H9 (cell line): ENCODE measurements at regions not wholly inside any gene's neighbourhood (a gene's known extent, or its start where the extent isn't known, plus 50 kb on each side); places are given as distances from the start of the nearest gene placed in this dataset.
A peak's percentile ranks its signal among the peaks of the same experiment; 100 is the strongest.

Experiments
- DNase-seq: peaks from one replicate; pipeline ENCODE4 v3.0.0-alpha.2; 2017
- H2AFZ ChIP-seq: one replicate; pipeline ENCODE4 v1.6.1; 2013; ENCODE audit warnings: mild to moderate bottlenecking, low read length, control low read depth, moderate library complexity
- H2AK5ac ChIP-seq: 2 replicates; pipeline ENCODE4 v1.6.1; 2013; ENCODE audit warnings: low read length, control low read depth, mixed read lengths; ENCODE audit not compliant: insufficient read length
- H2BK120ac ChIP-seq: one replicate; pipeline ENCODE4 v1.6.1; 2013; ENCODE audit warnings: low read depth, mild to moderate bottlenecking, low read length, control low read depth, inconsistent platforms; ENCODE audit not compliant: poor library complexity, severe bottlenecking
- H2BK12ac ChIP-seq: 2 replicates; pipeline ENCODE4 v1.6.1; 2013; ENCODE audit warnings: low read length, control low read depth, mixed read lengths, low read depth; ENCODE audit not compliant: insufficient read length
- H2BK15ac ChIP-seq: 2 replicates; pipeline ENCODE4 v1.6.1; 2013; ENCODE audit warnings: low read depth, low read length, control low read depth
- H2BK20ac ChIP-seq: one replicate; pipeline ENCODE4 v1.6.1; 2013; ENCODE audit warnings: low read depth, mild to moderate bottlenecking, low read length, control low read depth, inconsistent platforms; ENCODE audit not compliant: poor library complexity, severe bottlenecking
- H2BK5ac ChIP-seq: 2 replicates; pipeline ENCODE4 v1.6.1; 2013; ENCODE audit warnings: low read length, control low read depth, mixed read lengths; ENCODE audit not compliant: insufficient read length
- H3K14ac ChIP-seq: 2 replicates; pipeline ENCODE4 v1.6.1; 2013; ENCODE audit warnings: low read length, control low read depth; ENCODE audit not compliant: insufficient read depth
- H3K18ac ChIP-seq: 2 replicates; pipeline ENCODE4 v1.6.1; 2013; ENCODE audit warnings: low read depth, mild to moderate bottlenecking, mixed read lengths, low read length, control low read depth; ENCODE audit not compliant: insufficient read length
- H3K23ac ChIP-seq: 2 replicates; pipeline ENCODE4 v1.6.1; 2013; ENCODE audit warnings: low read length, control low read depth, mixed read lengths, low read depth; ENCODE audit not compliant: insufficient read length
- H3K23me2 ChIP-seq: 2 replicates; pipeline ENCODE4 v1.6.1; 2013; ENCODE audit warnings: low read depth, mild to moderate bottlenecking, mixed read lengths, low read length, control low read depth; ENCODE audit not compliant: insufficient read length, poor library complexity, severe bottlenecking
- H3K27ac ChIP-seq: 2 replicates; pipeline ENCODE4 v1.5.1; 2013; ENCODE audit warnings: low read length, control low read depth, mixed read lengths, low read depth; ENCODE audit not compliant: insufficient read length
- H3K27me3 ChIP-seq: 2 replicates; pipeline ENCODE4 v1.6.1; 2013; ENCODE audit warnings: low read length, control low read depth, inconsistent platforms; ENCODE audit not compliant: insufficient read depth
- H3K4ac ChIP-seq: 2 replicates; pipeline ENCODE4 v1.6.1; 2013; ENCODE audit warnings: low read depth, mild to moderate bottlenecking, control low read depth, inconsistent platforms, low read length, moderate library complexity
- H3K4me1 ChIP-seq: 2 replicates; pipeline ENCODE4 v1.6.1; 2013; ENCODE audit warnings: low read length, control low read depth, inconsistent platforms; ENCODE audit not compliant: insufficient read depth
- H3K4me2 ChIP-seq: 2 replicates; pipeline ENCODE4 v1.6.1; 2013; ENCODE audit warnings: low read length, control low read depth, mixed read lengths; ENCODE audit not compliant: insufficient read length, insufficient read depth
- H3K56ac ChIP-seq: 2 replicates; pipeline ENCODE4 v1.6.1; 2013; ENCODE audit warnings: low read depth, mild to moderate bottlenecking, mixed read lengths, low read length, control low read depth; ENCODE audit not compliant: insufficient read length
- H3K79me1 ChIP-seq: 2 replicates; pipeline ENCODE4 v1.6.1; 2013; ENCODE audit warnings: low read depth, mild to moderate bottlenecking, moderate library complexity, low read length, control low read depth, inconsistent platforms; ENCODE audit not compliant: insufficient read depth, poor library complexity, severe bottlenecking
- H3K79me2 ChIP-seq: 2 replicates; pipeline ENCODE4 v1.6.1; 2013; ENCODE audit warnings: low read length, control low read depth, inconsistent platforms; ENCODE audit not compliant: insufficient read depth
- H3K9ac ChIP-seq: 2 replicates; pipeline ENCODE4 v1.6.1; 2013; ENCODE audit warnings: low read length, control low read depth, mixed read lengths; ENCODE audit not compliant: insufficient read length; ENCODE audit errors: extremely low read depth
- H3K9me3 ChIP-seq: one replicate; pipeline ENCODE4 v1.6.1; 2013; ENCODE audit warnings: low read depth, low read length, inconsistent platforms; ENCODE audit not compliant: control insufficient read depth
- H3T11ph ChIP-seq: one replicate; pipeline ENCODE4 v1.6.1; 2013; ENCODE audit warnings: mild to moderate bottlenecking, low read length, control low read depth, inconsistent platforms
- H4K20me1 ChIP-seq: one replicate; pipeline ENCODE4 v1.6.1; 2013; ENCODE audit not compliant: control insufficient read depth, insufficient read length, insufficient read depth
- H4K5ac ChIP-seq: 2 replicates; pipeline ENCODE4 v1.6.1; 2013; ENCODE audit warnings: low read depth, mild to moderate bottlenecking, mixed read lengths, low read length, control low read depth; ENCODE audit not compliant: insufficient read length
- H4K8ac ChIP-seq: replicated peaks from 2 replicates; pipeline ENCODE4 v1.6.1; 2013; ENCODE audit warnings: low read length, control low read depth, mixed read lengths, low read depth; ENCODE audit not compliant: insufficient read length
- H4K91ac ChIP-seq: 2 replicates; pipeline ENCODE4 v1.6.1; 2013; ENCODE audit warnings: low read depth, mild to moderate bottlenecking, moderate library complexity, mixed read lengths, low read length, control low read depth; ENCODE audit not compliant: insufficient read length
- H3K27ac Mint-ChIP-seq, 3 experiments: 2 replicates in 2 of 3; 3 replicates in 1 of 3; pipeline ENCODE4 v1.8.0; 2020 to 2021; ENCODE audit warnings: mixed read lengths in 3 of 3, mild to moderate bottlenecking in 1 of 3, moderate library complexity in 1 of 3
- H3K27me3 Mint-ChIP-seq: 2 replicates; pipeline ENCODE4 v1.8.0; 2021; ENCODE audit warnings: low read depth, mild to moderate bottlenecking, moderate library complexity, mixed read lengths
- H3K36me3 Mint-ChIP-seq, 3 experiments: 2 replicates in 2 of 3; 3 replicates in 1 of 3; pipeline ENCODE4 v1.8.0; 2020 to 2021; ENCODE audit warnings: low read depth in 3 of 3, mixed read lengths in 3 of 3; ENCODE audit not compliant: insufficient read depth in 1 of 3
- H3K4me1 Mint-ChIP-seq, 2 experiments: 2 replicates each; pipeline ENCODE4 v1.8.0; 2020; ENCODE audit warnings: mixed read lengths in 2 of 2
- H3K4me3 Mint-ChIP-seq, 2 experiments: 2 replicates in 1 of 2; 3 replicates in 1 of 2; pipeline ENCODE4 v1.8.0; 2020 to 2021; ENCODE audit warnings: mild to moderate bottlenecking in 2 of 2, mixed read lengths in 2 of 2, moderate library complexity in 1 of 2
- H3K9me3 Mint-ChIP-seq, 2 experiments: 2 replicates in 1 of 2; 3 replicates in 1 of 2; pipeline ENCODE4 v1.8.0; 2020; ENCODE audit warnings: mild to moderate bottlenecking in 2 of 2, mixed read lengths in 2 of 2, moderate library complexity in 1 of 2
- WGBS: extraction: QIAGEN DNeasy Blood & Tissue Kit; methylation state at CpG from one replicate; pipeline ENCODE4 v1.1.7; 2013; ENCODE audit warnings: missing lambda C conversion rate, low lambda C conversion rate, mixed read lengths; ENCODE audit not compliant: insufficient read length; ENCODE audit errors: extremely low coverage; 5-methylcytosine and 5-hydroxymethylcytosine counted together
- TF ChIP-seq, protein P1 (sequence below): fragments of 200-600 bp; sonication (generic); conservative IDR thresholded peaks from 3 replicates; pipeline ENCODE4 v1.8.0; 2021; ENCODE audit warnings: antibody characterized with exemption, mild to moderate bottlenecking

DNA sequence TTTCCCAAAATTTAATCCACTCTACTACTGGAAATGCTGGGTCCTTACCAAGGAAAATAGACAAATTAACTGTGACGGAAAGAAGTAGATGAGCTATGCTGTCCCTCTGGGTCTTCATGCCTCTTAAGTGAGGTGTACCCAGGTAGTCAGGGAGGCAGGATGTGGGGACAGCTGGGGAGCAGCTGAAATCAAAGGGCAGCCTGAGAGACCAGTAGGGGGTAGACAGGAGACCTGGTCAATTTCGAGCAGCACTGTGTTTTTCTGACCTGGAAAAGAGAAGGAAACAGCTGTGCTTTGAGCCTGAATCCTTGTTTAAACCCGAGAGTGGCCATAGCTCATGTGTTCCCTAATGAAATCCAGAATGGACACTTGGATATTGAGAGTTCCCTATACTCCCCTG is 587.3 kb downstream of the EFNB2 start:
- Histone ChIP-seq H4K5ac (no peak overlapping the region), H3K27ac (no peak overlapping the region), H3K9me3 (no peaks in the 10 kb centered on the region), H4K8ac (no peak overlapping the region), H2BK15ac (no peak overlapping the region), H3K9ac (no peak overlapping the region), H2AFZ (no peak overlapping the region), H2BK12ac (no peak overlapping the region), H3K4me1 (no peaks in the 10 kb centered on the region), H2BK20ac (no peak overlapping the region), H3K4ac (no peak overlapping the region), H2AK5ac (no peak overlapping the region), H3K79me2 (no peaks in the 10 kb centered on the region), H3K23me2 (no peaks in the 10 kb centered on the region), H3K27me3 (no peaks in the 10 kb centered on the region), H3T11ph (no peak overlapping the region), H3K18ac (no peak overlapping the region), H4K91ac (no peak overlapping the region), H3K4me2 (no peak overlapping the region), H3K56ac (no peak overlapping the region), H2BK120ac (no peak overlapping the region), H3K14ac (no peak overlapping the region), H3K23ac (no peak overlapping the region), H2BK5ac (no peak overlapping the region), H3K79me1 (no peaks in the 10 kb centered on the region), H4K20me1 (no peaks in the 10 kb centered on the region)
- TF ChIP-seq, protein P1, sequence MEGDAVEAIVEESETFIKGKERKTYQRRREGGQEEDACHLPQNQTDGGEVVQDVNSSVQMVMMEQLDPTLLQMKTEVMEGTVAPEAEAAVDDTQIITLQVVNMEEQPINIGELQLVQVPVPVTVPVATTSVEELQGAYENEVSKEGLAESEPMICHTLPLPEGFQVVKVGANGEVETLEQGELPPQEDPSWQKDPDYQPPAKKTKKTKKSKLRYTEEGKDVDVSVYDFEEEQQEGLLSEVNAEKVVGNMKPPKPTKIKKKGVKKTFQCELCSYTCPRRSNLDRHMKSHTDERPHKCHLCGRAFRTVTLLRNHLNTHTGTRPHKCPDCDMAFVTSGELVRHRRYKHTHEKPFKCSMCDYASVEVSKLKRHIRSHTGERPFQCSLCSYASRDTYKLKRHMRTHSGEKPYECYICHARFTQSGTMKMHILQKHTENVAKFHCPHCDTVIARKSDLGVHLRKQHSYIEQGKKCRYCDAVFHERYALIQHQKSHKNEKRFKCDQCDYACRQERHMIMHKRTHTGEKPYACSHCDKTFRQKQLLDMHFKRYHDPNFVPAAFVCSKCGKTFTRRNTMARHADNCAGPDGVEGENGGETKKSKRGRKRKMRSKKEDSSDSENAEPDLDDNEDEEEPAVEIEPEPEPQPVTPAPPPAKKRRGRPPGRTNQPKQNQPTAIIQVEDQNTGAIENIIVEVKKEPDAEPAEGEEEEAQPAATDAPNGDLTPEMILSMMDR = no peak
- Mint-ChIP-seq H3K9me3 (peaks cover 0 to 6% of the 10 kb centered on the region in 2 experiments; a peak in 2 of 5 replicates), H3K27me3 (no peaks in the 10 kb centered on the region), H3K36me3 (peaks cover 0 to 3% (median 0%) of the 10 kb centered on the region in 3 experiments; a peak in 2 of 7 replicates), H3K27ac (peak overlapping the region in 2 of 3 experiments; percentile 25 to 56; a peak in 3 of 7 replicates), H3K4me1 (peaks cover 6 to 8% of the 10 kb centered on the region in 2 experiments), H3K4me3 (no peak overlapping the region)
- DNase-seq = peak; percentile 36
- WGBS = no CpG with 5 or more reads among the region's 3 CpGs
